K562 (cell line): ENCODE measurements at regions not wholly inside any gene's neighbourhood (a gene's known extent, or its start where the extent isn't known, plus 50 kb on each side); places are given as distances from the start of the nearest gene placed in this dataset.

ENCODE experiments used
- ADNP ChIP-seq: fragments of 200-800 bp; sonication (Bioruptor generic); IDR thresholded peaks from 2 replicates; pipeline ENCODE4 v1.6.1; 2016; ENCODE audit warnings: missing genetic modification characterization, missing compliant biosample characterization
- CBFA2T3 ChIP-seq: fragments of 450-650 bp; IDR thresholded peaks from 2 replicates; pipeline ENCODE4 v1.6.1; 2017
- CHD4 ChIP-seq: fragments of 200-600 bp; sonication (generic); IDR thresholded peaks from 3 replicates; pipeline ENCODE4 v1.6.1; 2012; ENCODE audit warnings: low read depth, mild to moderate bottlenecking, mixed read lengths, low read length, inconsistent platforms; ENCODE audit not compliant: insufficient read depth, insufficient replicate concordance, poor library complexity, severe bottlenecking
- POLR2AphosphoS5 ChIP-seq: IDR thresholded peaks from 2 replicates; pipeline ENCODE4 v1.6.1; 2011; ENCODE audit warnings: mild to moderate bottlenecking, low read depth, low read length, moderate library complexity; ENCODE audit not compliant: control insufficient read depth, insufficient read depth
- PRPF4 ChIP-seq: fragments of 200-400 bp; formaldehyde crosslinking; IDR thresholded peaks from one replicate; pipeline ENCODE4 v1.6.1; 2017; ENCODE audit warnings: low read length, low read depth, mild to moderate bottlenecking; ENCODE audit not compliant: insufficient read depth, poor library complexity, severe bottlenecking
- ZNF224 ChIP-seq: sonication (generic); formaldehyde crosslinking; IDR thresholded peaks from 2 replicates; pipeline ENCODE4 v1.8.0; 2022; ENCODE audit warnings: mild to moderate bottlenecking, missing genetic modification reagents
- TF ChIP-seq, protein P1 (sequence below): fragments of 450-650 bp; IDR thresholded peaks from 2 replicates; pipeline ENCODE4 v1.7.0; 2016; ENCODE audit warnings: borderline replicate concordance
- TF ChIP-seq, protein P2 (sequence below): sonication (generic); formaldehyde crosslinking; IDR thresholded peaks from 2 replicates; pipeline ENCODE4 v1.8.0; 2022; ENCODE audit warnings: mild to moderate bottlenecking, missing genetic modification reagents
- TF ChIP-seq, protein P3 (sequence below): fragments of 450-650 bp; IDR thresholded peaks from one replicate; pipeline ENCODE4 v1.6.1; 2018; ENCODE audit warnings: mild to moderate bottlenecking, moderate library complexity; ENCODE audit not compliant: partially characterized antibody
- TF ChIP-seq, protein P4 (sequence below), 3 experiments: fragments of 200-800 bp in 1 of 3; fragments of 250-450 bp in 1 of 3; fragments of 450-650 bp in 1 of 3; sonication (Bioruptor Pico) in 1 of 3; sonication (Bioruptor generic) in 1 of 3; formaldehyde crosslinking in 1 of 3; IDR thresholded peaks; 2 replicates each; pipeline versions ENCODE4 v1.6.1 to v1.8.0; 2016 to 2022; ENCODE audit warnings: mild to moderate bottlenecking in 2 of 3, missing genetic modification characterization in 2 of 3, missing compliant biosample characterization in 1 of 3, moderate library complexity in 1 of 3
- TF ChIP-seq, protein P5 (sequence below): sonication (generic); formaldehyde crosslinking; IDR thresholded peaks from 2 replicates; pipeline ENCODE4 v1.8.1; 2023; ENCODE audit warnings: mild to moderate bottlenecking, missing genetic modification reagents

DNA sequence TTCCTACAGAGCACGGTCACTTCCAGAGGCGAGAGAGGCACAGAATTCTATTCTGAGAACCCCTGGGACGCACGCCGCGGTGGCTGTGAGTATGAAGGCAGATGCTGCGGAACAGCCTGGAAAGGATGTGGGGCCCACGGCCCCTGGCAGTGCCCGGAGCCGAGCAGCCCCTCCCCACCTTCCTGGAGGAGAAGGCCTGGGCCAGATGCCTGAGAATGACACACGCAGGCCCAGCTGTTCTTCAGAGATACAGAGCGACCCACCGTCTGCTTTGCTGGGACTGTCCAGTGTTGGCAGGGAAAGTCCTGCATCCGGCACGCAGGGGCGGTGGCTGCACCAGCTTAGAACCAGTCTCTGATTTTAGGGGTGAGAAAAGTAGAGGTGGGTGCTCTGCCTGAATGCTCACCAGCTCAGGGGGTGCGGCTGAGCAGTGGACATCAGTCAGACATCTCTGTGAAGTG, 116.7 kb upstream of the LPCAT1 start:
- TF ChIP-seq CBFA2T3: no peak
- TF ChIP-seq, protein P1, sequence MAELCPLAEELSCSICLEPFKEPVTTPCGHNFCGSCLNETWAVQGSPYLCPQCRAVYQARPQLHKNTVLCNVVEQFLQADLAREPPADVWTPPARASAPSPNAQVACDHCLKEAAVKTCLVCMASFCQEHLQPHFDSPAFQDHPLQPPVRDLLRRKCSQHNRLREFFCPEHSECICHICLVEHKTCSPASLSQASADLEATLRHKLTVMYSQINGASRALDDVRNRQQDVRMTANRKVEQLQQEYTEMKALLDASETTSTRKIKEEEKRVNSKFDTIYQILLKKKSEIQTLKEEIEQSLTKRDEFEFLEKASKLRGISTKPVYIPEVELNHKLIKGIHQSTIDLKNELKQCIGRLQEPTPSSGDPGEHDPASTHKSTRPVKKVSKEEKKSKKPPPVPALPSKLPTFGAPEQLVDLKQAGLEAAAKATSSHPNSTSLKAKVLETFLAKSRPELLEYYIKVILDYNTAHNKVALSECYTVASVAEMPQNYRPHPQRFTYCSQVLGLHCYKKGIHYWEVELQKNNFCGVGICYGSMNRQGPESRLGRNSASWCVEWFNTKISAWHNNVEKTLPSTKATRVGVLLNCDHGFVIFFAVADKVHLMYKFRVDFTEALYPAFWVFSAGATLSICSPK: no peak
- TF ChIP-seq ADNP: no peak
- TF ChIP-seq, protein P2, sequence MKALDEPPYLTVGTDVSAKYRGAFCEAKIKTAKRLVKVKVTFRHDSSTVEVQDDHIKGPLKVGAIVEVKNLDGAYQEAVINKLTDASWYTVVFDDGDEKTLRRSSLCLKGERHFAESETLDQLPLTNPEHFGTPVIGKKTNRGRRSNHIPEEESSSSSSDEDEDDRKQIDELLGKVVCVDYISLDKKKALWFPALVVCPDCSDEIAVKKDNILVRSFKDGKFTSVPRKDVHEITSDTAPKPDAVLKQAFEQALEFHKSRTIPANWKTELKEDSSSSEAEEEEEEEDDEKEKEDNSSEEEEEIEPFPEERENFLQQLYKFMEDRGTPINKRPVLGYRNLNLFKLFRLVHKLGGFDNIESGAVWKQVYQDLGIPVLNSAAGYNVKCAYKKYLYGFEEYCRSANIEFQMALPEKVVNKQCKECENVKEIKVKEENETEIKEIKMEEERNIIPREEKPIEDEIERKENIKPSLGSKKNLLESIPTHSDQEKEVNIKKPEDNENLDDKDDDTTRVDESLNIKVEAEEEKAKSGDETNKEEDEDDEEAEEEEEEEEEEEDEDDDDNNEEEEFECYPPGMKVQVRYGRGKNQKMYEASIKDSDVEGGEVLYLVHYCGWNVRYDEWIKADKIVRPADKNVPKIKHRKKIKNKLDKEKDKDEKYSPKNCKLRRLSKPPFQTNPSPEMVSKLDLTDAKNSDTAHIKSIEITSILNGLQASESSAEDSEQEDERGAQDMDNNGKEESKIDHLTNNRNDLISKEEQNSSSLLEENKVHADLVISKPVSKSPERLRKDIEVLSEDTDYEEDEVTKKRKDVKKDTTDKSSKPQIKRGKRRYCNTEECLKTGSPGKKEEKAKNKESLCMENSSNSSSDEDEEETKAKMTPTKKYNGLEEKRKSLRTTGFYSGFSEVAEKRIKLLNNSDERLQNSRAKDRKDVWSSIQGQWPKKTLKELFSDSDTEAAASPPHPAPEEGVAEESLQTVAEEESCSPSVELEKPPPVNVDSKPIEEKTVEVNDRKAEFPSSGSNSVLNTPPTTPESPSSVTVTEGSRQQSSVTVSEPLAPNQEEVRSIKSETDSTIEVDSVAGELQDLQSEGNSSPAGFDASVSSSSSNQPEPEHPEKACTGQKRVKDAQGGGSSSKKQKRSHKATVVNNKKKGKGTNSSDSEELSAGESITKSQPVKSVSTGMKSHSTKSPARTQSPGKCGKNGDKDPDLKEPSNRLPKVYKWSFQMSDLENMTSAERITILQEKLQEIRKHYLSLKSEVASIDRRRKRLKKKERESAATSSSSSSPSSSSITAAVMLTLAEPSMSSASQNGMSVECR: no peak
- TF ChIP-seq PRPF4: no peak
- TF ChIP-seq, protein P3, sequence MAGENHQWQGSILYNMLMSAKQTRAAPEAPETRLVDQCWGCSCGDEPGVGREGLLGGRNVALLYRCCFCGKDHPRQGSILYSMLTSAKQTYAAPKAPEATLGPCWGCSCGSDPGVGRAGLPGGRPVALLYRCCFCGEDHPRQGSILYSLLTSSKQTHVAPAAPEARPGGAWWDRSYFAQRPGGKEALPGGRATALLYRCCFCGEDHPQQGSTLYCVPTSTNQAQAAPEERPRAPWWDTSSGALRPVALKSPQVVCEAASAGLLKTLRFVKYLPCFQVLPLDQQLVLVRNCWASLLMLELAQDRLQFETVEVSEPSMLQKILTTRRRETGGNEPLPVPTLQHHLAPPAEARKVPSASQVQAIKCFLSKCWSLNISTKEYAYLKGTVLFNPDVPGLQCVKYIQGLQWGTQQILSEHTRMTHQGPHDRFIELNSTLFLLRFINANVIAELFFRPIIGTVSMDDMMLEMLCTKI: no peak
- no peak for TF ChIP-seq ZNF224 (CRISPR knock-in tag)
- no peak for TF ChIP-seq POLR2AphosphoS5
- TF ChIP-seq, protein P4, sequence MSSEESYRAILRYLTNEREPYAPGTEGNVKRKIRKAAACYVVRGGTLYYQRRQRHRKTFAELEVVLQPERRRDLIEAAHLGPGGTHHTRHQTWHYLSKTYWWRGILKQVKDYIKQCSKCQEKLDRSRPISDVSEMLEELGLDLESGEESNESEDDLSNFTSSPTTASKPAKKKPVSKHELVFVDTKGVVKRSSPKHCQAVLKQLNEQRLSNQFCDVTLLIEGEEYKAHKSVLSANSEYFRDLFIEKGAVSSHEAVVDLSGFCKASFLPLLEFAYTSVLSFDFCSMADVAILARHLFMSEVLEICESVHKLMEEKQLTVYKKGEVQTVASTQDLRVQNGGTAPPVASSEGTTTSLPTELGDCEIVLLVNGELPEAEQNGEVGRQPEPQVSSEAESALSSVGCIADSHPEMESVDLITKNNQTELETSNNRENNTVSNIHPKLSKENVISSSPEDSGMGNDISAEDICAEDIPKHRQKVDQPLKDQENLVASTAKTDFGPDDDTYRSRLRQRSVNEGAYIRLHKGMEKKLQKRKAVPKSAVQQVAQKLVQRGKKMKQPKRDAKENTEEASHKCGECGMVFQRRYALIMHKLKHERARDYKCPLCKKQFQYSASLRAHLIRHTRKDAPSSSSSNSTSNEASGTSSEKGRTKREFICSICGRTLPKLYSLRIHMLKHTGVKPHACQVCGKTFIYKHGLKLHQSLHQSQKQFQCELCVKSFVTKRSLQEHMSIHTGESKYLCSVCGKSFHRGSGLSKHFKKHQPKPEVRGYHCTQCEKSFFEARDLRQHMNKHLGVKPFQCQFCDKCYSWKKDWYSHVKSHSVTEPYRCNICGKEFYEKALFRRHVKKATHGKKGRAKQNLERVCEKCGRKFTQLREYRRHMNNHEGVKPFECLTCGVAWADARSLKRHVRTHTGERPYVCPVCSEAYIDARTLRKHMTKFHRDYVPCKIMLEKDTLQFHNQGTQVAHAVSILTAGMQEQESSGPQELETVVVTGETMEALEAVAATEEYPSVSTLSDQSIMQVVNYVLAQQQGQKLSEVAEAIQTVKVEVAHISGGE (CRISPR knock-in tag; IDR thresholded peaks at IDR 0.05): no peak
- no peak for TF ChIP-seq CHD4
- TF ChIP-seq, protein P5, sequence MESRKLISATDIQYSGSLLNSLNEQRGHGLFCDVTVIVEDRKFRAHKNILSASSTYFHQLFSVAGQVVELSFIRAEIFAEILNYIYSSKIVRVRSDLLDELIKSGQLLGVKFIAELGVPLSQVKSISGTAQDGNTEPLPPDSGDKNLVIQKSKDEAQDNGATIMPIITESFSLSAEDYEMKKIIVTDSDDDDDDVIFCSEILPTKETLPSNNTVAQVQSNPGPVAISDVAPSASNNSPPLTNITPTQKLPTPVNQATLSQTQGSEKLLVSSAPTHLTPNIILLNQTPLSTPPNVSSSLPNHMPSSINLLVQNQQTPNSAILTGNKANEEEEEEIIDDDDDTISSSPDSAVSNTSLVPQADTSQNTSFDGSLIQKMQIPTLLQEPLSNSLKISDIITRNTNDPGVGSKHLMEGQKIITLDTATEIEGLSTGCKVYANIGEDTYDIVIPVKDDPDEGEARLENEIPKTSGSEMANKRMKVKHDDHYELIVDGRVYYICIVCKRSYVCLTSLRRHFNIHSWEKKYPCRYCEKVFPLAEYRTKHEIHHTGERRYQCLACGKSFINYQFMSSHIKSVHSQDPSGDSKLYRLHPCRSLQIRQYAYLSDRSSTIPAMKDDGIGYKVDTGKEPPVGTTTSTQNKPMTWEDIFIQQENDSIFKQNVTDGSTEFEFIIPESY (CRISPR knock-in tag): no peak
